ENCODE measurements at regions not wholly inside any gene's neighbourhood (a gene's known extent, or its start where the extent isn't known, plus 50 kb on each side); places are given as distances from the start of the nearest gene placed in this dataset.

GRCh38 chr15:39135989-39136388, 444.9 kb upstream of the THBS1 start:
- no peak overlapping the region for H3K4me3 ChIP-seq (ENCODE audit: insufficient read depth, low read length)
- no peaks in the 10 kb centered on the region for H3K36me3 ChIP-seq (ENCODE audit: insufficient read depth, low read length)
- H3K79me2 ChIP-seq (ENCODE audit: insufficient read depth, low read length) = no peaks in the 10 kb centered on the region
- H3K27ac ChIP-seq (ENCODE audit: low read depth, low read length) = peak overlapping the region; percentile 97
- H3K4me2 ChIP-seq (ENCODE audit: insufficient read depth, low read length) = no peak overlapping the region
- H3K4me1 ChIP-seq (ENCODE audit: insufficient read depth, low read length) = peaks cover 62% of the 10 kb centered on the region
- no peak overlapping the region for H2AFZ ChIP-seq (ENCODE audit: low read length)
- H3K27me3 ChIP-seq (ENCODE audit: insufficient read depth, low read length) = no peaks in the 10 kb centered on the region
- TF ChIP-seq CTCF (IDR thresholded peaks at IDR 0.05; ENCODE audit: extremely low read depth, low read depth, low read length) = no peak
- no peaks in the 10 kb centered on the region for H3K9me3 ChIP-seq (ENCODE audit: low read depth, low read length)
- peak; percentile 4 for DNase-seq (ENCODE audit: insufficient read length, low spot score, missing footprints)
- no peaks in the 10 kb centered on the region for H4K20me1 ChIP-seq (ENCODE audit: insufficient read depth, low read length)

- no peak for TF ChIP-seq CTCF (IDR thresholded peaks at IDR 0.05; ENCODE audit: extremely low read depth, low read depth, low read length)
- Histone ChIP-seq H3K36me3 (ENCODE audit: insufficient read depth, low read length) (no peaks in the 10 kb centered on the region), H3K27me3 (ENCODE audit: insufficient read depth, low read length) (no peaks in the 10 kb centered on the region), H4K20me1 (ENCODE audit: insufficient read depth, low read length) (no peaks in the 10 kb centered on the region), H3K4me1 (ENCODE audit: insufficient read depth, low read length) (peaks cover 36% of the 10 kb centered on the region), H3K27ac (ENCODE audit: low read depth, low read length) (peak overlapping the region; percentile 79), H3K4me2 (ENCODE audit: insufficient read depth, low read length) (peak overlapping the region; percentile 46), H3K4me3 (ENCODE audit: insufficient read depth, low read length) (no peak overlapping the region), H2AFZ (ENCODE audit: low read length) (no peak overlapping the region), H3K9me3 (ENCODE audit: low read depth, low read length) (no peaks in the 10 kb centered on the region), H3K79me2 (ENCODE audit: insufficient read depth, low read length) (no peaks in the 10 kb centered on the region)
- DNase-seq (ENCODE audit: insufficient read length, low spot score, missing footprints) = no peak
Observed at GRCh38 chr15:39139431-39140059, 441.3 kb upstream of the THBS1 start.

- Histone ChIP-seq H3K4me3 (ENCODE audit: insufficient read depth, low read length) (no peak overlapping the region), H3K4me2 (ENCODE audit: insufficient read depth, low read length) (peak overlapping the region; percentile 46), H3K36me3 (ENCODE audit: insufficient read depth, low read length) (no peaks in the 10 kb centered on the region), H4K20me1 (ENCODE audit: insufficient read depth, low read length) (no peaks in the 10 kb centered on the region), H3K27me3 (ENCODE audit: insufficient read depth, low read length) (no peaks in the 10 kb centered on the region), H2AFZ (ENCODE audit: low read length) (no peak overlapping the region), H3K4me1 (ENCODE audit: insufficient read depth, low read length) (peaks cover 42% of the 10 kb centered on the region), H3K9me3 (ENCODE audit: low read depth, low read length) (no peaks in the 10 kb centered on the region), H3K79me2 (ENCODE audit: insufficient read depth, low read length) (no peaks in the 10 kb centered on the region), H3K27ac (ENCODE audit: low read depth, low read length) (peak overlapping the region; percentile 79)
- peak; percentile 30 for DNase-seq (ENCODE audit: insufficient read length, low spot score, missing footprints)
- TF ChIP-seq CTCF (IDR thresholded peaks at IDR 0.05; ENCODE audit: extremely low read depth, low read depth, low read length) = no peak
Observed at GRCh38 chr15:39140060-39140604, 440.7 kb upstream of the THBS1 start.

- peaks cover 50% of the 10 kb centered on the region for H3K4me1 ChIP-seq (ENCODE audit: insufficient read depth, low read length)
- no peaks in the 10 kb centered on the region for H4K20me1 ChIP-seq (ENCODE audit: insufficient read depth, low read length)
- no peaks in the 10 kb centered on the region for H3K9me3 ChIP-seq (ENCODE audit: low read depth, low read length)
- H3K36me3 ChIP-seq (ENCODE audit: insufficient read depth, low read length) = no peaks in the 10 kb centered on the region
- no peaks in the 10 kb centered on the region for H3K27me3 ChIP-seq (ENCODE audit: insufficient read depth, low read length)
- TF ChIP-seq CTCF (IDR thresholded peaks at IDR 0.05; ENCODE audit: extremely low read depth, low read depth, low read length) = no peak
- H2AFZ ChIP-seq (ENCODE audit: low read length) = no peak overlapping the region
- no peaks in the 10 kb centered on the region for H3K79me2 ChIP-seq (ENCODE audit: insufficient read depth, low read length)
- H3K27ac ChIP-seq (ENCODE audit: low read depth, low read length) = no peak overlapping the region
- no peak overlapping the region for H3K4me3 ChIP-seq (ENCODE audit: insufficient read depth, low read length)
- H3K4me2 ChIP-seq (ENCODE audit: insufficient read depth, low read length) = no peak overlapping the region
- no peak for DNase-seq (ENCODE audit: insufficient read length, low spot score, missing footprints)
Observed at GRCh38 chr15:39142500-39142899, 438.4 kb upstream of the THBS1 start.

Data from osteoblast (primary cell).